Thyroid gland (tissue), 4 donors: ENCODE measurements at regions not wholly inside any gene's neighbourhood (a gene's known extent, or its start where the extent isn't known, plus 50 kb on each side); places are given as distances from the start of the nearest gene placed in this dataset.

Experiments
- DNase-seq, 2 donors: peaks; one replicate each; pipeline ENCODE4 v3.0.0-alpha.2; 2019
- H3K27ac ChIP-seq, 3 donors: fragments of 200-600 bp; sonication (generic); 1 replicate in 2 of 3; 2 replicates in 1 of 3; pipeline ENCODE4 v1.5.1; 2016 to 2019; ENCODE audit warnings: mild to moderate bottlenecking in 1 of 3, moderate library complexity in 1 of 3
- H3K27me3 ChIP-seq: fragments of 200-600 bp; sonication (generic); one replicate; pipeline ENCODE4 v1.5.1; 2019
- H3K36me3 ChIP-seq, 2 donors: fragments of 200-600 bp; sonication (generic); one replicate each; pipeline ENCODE4 v1.5.1; 2016 to 2019
- H3K4me1 ChIP-seq, 2 donors: fragments of 200-600 bp; sonication (generic); one replicate each; pipeline ENCODE4 v1.5.1; 2017 to 2019
- H3K4me3 ChIP-seq, 3 donors: fragments of 200-600 bp; sonication (generic); replicated peaks in 1 of 3; 1 replicate in 2 of 3; 2 replicates in 1 of 3; pipeline ENCODE4 v1.5.1; 2016; ENCODE audit warnings: mild to moderate bottlenecking in 1 of 3
- H3K9me3 ChIP-seq: fragments of 200-600 bp; sonication (generic); one replicate; pipeline ENCODE4 v1.5.1; 2017
- POLR2A ChIP-seq, 2 donors: fragments of 450-650 bp; IDR thresholded peaks; one replicate each; pipeline ENCODE4 v1.6.1; 2017; ENCODE audit warnings: antibody characterized with exemption in 2 of 2, mild to moderate bottlenecking in 2 of 2, moderate library complexity in 1 of 2
- WGBS, 2 donors: methylation state at CpG; one replicate each; pipeline ENCODE4 v1.1.5; 2017; 5-methylcytosine and 5-hydroxymethylcytosine counted together
- intact Hi-C: fragments of 100-400 bp; cut with DNase I; formaldehyde crosslinking; loops from one replicate; pipeline ENCODE4 v1.15.1; 2023
- TF ChIP-seq, protein P1 (sequence below), 6 experiments: fragments of 200-600 bp in 3 of 6; fragments of 450-650 bp in 3 of 6; sonication (generic) in 3 of 6; IDR thresholded peaks; one replicate each; pipeline ENCODE4 v1.5.1; 2016 to 2019; ENCODE audit warnings: antibody characterized with exemption in 6 of 6, mild to moderate bottlenecking in 2 of 6, inconsistent platforms in 1 of 6, moderate library complexity in 1 of 6

- Histone ChIP-seq H3K36me3 (no peaks in the 10 kb centered on the region), H3K27ac (no peak overlapping the region), H3K9me3 (no peaks in the 10 kb centered on the region), H3K27me3 (no peaks in the 10 kb centered on the region), H3K4me1 (no peaks in the 10 kb centered on the region), H3K4me3 (no peak overlapping the region)
- TF ChIP-seq, protein P1, sequence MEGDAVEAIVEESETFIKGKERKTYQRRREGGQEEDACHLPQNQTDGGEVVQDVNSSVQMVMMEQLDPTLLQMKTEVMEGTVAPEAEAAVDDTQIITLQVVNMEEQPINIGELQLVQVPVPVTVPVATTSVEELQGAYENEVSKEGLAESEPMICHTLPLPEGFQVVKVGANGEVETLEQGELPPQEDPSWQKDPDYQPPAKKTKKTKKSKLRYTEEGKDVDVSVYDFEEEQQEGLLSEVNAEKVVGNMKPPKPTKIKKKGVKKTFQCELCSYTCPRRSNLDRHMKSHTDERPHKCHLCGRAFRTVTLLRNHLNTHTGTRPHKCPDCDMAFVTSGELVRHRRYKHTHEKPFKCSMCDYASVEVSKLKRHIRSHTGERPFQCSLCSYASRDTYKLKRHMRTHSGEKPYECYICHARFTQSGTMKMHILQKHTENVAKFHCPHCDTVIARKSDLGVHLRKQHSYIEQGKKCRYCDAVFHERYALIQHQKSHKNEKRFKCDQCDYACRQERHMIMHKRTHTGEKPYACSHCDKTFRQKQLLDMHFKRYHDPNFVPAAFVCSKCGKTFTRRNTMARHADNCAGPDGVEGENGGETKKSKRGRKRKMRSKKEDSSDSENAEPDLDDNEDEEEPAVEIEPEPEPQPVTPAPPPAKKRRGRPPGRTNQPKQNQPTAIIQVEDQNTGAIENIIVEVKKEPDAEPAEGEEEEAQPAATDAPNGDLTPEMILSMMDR (IDR thresholded peaks at IDR 0.05), result no peak
- TF ChIP-seq POLR2A (IDR thresholded peaks at IDR 0.05), result no peak
- WGBS, 2 donors, result 96 to 97% methylated on average over 3 of the region's 3 CpGs
- intact Hi-C loops, result no loop called here
- no peak for DNase-seq
Measured at GRCh38 chr5:25436452-25436851, 791.7 kb upstream of the CDH10 start.

DNA sequence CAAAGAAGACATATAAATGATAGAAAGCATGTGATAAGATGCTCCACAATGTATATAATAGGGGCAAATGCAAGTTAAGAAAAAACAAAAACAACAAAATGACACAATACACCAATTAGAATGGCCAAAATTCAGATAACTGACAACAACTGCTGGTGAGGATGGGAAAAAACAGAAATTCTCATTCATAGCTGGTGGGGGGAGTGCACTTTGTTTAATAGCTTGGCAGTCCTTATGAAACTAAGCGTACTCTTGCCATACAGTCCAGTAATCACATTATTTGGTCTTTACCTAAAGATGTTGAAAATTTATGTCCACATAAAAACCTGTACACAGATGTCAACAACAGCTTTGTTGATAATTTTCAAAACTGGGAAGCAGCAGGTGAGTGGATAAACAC is 791.1 kb upstream of the CDH10 start:
- Histone ChIP-seq H3K27me3 (no peaks in the 10 kb centered on the region), H3K4me1 (no peaks in the 10 kb centered on the region), H3K27ac (no peak overlapping the region), H3K36me3 (no peaks in the 10 kb centered on the region), H3K9me3 (no peaks in the 10 kb centered on the region), H3K4me3 (no peak overlapping the region)
- WGBS, 2 donors, result 95 to 96% methylated on average over 1 of the region's 1 CpG
- DNase-seq, result no peak
- intact Hi-C loops, result no loop called here
- TF ChIP-seq, protein P1 (IDR thresholded peaks at IDR 0.05), result no peak
- TF ChIP-seq POLR2A (IDR thresholded peaks at IDR 0.05), result no peak

DNA sequence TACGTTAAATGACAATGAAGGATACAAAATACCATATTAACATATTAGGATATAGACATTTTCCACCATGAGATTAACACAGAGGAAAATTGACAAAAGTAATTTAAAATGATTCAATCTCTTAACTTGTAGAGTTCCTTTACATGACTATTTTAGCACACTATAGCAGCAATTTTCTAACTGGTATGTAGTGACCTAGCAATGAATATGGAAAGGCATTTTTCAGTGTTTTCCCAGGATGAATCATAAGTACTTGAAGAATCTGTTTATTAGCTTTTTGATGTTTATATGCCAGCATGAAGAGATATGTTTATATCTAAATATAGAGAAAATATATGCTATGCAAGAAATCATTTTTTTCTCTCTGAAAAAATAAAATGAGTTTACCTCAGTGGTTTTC is 782.5 kb upstream of the CDH10 start:
- Histone ChIP-seq H3K36me3 (no peaks in the 10 kb centered on the region), H3K27me3 (no peaks in the 10 kb centered on the region), H3K27ac (no peak overlapping the region), H3K4me1 (no peaks in the 10 kb centered on the region), H3K9me3 (no peaks in the 10 kb centered on the region), H3K4me3 (no peak overlapping the region)
- 92 to 98% methylated on average over 1 of the region's 1 CpG for WGBS, 2 donors
- TF ChIP-seq POLR2A (IDR thresholded peaks at IDR 0.05), result no peak
- TF ChIP-seq, protein P1 (IDR thresholded peaks at IDR 0.05), result no peak
- intact Hi-C loops, result no loop called here
- DNase-seq, result no peak

DNA sequence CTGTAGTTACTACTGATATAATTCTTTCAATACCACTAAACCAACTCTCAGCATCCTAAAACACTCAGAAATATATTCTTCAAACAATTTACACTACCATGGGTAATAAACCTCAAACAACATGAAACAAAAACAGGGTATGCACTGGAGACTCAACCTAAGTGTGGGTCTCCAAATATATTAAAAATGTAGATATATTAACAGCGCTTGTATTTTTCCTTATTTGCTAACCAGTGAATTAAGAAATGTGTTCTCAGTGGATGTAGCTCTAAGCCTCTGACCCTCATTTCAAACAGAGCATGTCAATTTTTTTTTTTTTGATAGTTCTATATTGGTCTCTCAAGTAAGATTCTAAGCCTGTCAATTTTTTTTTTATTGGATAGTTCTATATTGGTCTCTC is 778.5 kb upstream of the CDH10 start:
- no peak for DNase-seq
- H3K36me3 ChIP-seq, result no peaks in the 10 kb centered on the region
- TF ChIP-seq POLR2A (IDR thresholded peaks at IDR 0.05), result no peak
- TF ChIP-seq, protein P1 (IDR thresholded peaks at IDR 0.05), result no peak
- intact Hi-C loops, result no loop called here
- no peak overlapping the region for H3K27ac ChIP-seq
- H3K4me3 ChIP-seq, result no peak overlapping the region
- H3K9me3 ChIP-seq, result no peaks in the 10 kb centered on the region
- 94 to 97% methylated on average over 1 of the region's 1 CpG for WGBS, 2 donors
- H3K27me3 ChIP-seq, result no peaks in the 10 kb centered on the region
- no peaks in the 10 kb centered on the region for H3K4me1 ChIP-seq

- Histone ChIP-seq H3K4me1 (no peaks in the 10 kb centered on the region), H3K9me3 (no peaks in the 10 kb centered on the region), H3K27ac (no peak overlapping the region), H3K4me3 (no peak overlapping the region), H3K36me3 (no peaks in the 10 kb centered on the region), H3K27me3 (no peaks in the 10 kb centered on the region)
- WGBS, 2 donors, result 91 to 92% methylated on average over 2 of the region's 2 CpGs
- TF ChIP-seq POLR2A (IDR thresholded peaks at IDR 0.05), result no peak
- TF ChIP-seq, protein P1 (IDR thresholded peaks at IDR 0.05), result no peak
- intact Hi-C loops, result no loop called here
- DNase-seq, result no peak
Measured at GRCh38 chr5:25419684-25420083, 774.9 kb upstream of the CDH10 start.
